MM.1S (cell line): ENCODE measurements at regions not wholly inside any gene's neighbourhood (a gene's known extent, or its start where the extent isn't known, plus 50 kb on each side); places are given as distances from the start of the nearest gene placed in this dataset.

Experiments used
- DNase-seq: peaks from one replicate; pipeline ENCODE4 v3.0.0-alpha.2; 2015
- H2AFZ ChIP-seq: fragments of 300-600 bp; sonication (generic); 2 replicates; pipeline ENCODE4 v1.6.0; 2016; ENCODE audit warnings: antibody characterized with exemption, low read length
- H3F3A ChIP-seq: fragments of 300-600 bp; sonication (generic); 2 replicates; pipeline ENCODE4 v1.6.1; 2016; ENCODE audit warnings: mild to moderate bottlenecking, antibody characterized with exemption, low read length, moderate library complexity, mixed read lengths; ENCODE audit not compliant: insufficient read depth
- H3K27ac ChIP-seq: fragments of 300-600 bp; sonication (generic); 2 replicates; pipeline ENCODE4 v1.5.1; 2016; ENCODE audit warnings: mild to moderate bottlenecking, low read length
- H3K27me3 ChIP-seq: fragments of 300-600 bp; sonication (generic); replicated peaks from 2 replicates; pipeline ENCODE4 v1.6.0; 2016; ENCODE audit warnings: low read length; ENCODE audit not compliant: insufficient read depth
- H3K36me3 ChIP-seq: fragments of 300-600 bp; sonication (generic); replicated peaks from 2 replicates; pipeline ENCODE4 v1.6.1; 2016; ENCODE audit warnings: mild to moderate bottlenecking, low read length, mixed read lengths; ENCODE audit not compliant: insufficient read depth
- H3K4me1 ChIP-seq: fragments of 300-600 bp; sonication (generic); 2 replicates; pipeline ENCODE4 v1.6.1; 2016; ENCODE audit warnings: low read length, mixed read lengths
- H3K4me2 ChIP-seq: fragments of 300-600 bp; sonication (generic); 2 replicates; pipeline ENCODE4 v1.6.0; 2016; ENCODE audit warnings: low read depth, low read length
- H3K4me3 ChIP-seq: fragments of 300-600 bp; sonication (generic); 2 replicates; pipeline ENCODE4 v1.5.1; 2016; ENCODE audit warnings: low read length, mixed read lengths
- H3K79me2 ChIP-seq: fragments of 300-600 bp; sonication (generic); 2 replicates; pipeline ENCODE4 v1.6.1; 2016; ENCODE audit warnings: mixed run types, low read length, mixed read lengths
- H3K9ac ChIP-seq: fragments of 300-600 bp; sonication (generic); 2 replicates; pipeline ENCODE4 v1.6.1; 2016; ENCODE audit warnings: low read length, mixed read lengths
- H3K9me2 ChIP-seq: fragments of 300-600 bp; sonication (generic); replicated peaks from 2 replicates; pipeline ENCODE4 v1.6.1; 2016; ENCODE audit warnings: mild to moderate bottlenecking, low read length, mixed read lengths; ENCODE audit not compliant: insufficient read depth
- H3K9me3 ChIP-seq: fragments of 300-600 bp; sonication (generic); replicated peaks from 2 replicates; pipeline ENCODE4 v1.6.1; 2016; ENCODE audit warnings: mild to moderate bottlenecking, low read length, mixed read lengths; ENCODE audit not compliant: insufficient read depth
- H4K20me1 ChIP-seq: fragments of 300-600 bp; sonication (generic); 2 replicates; pipeline ENCODE4 v1.6.1; 2016; ENCODE audit warnings: mild to moderate bottlenecking, low read length, moderate library complexity, mixed read lengths; ENCODE audit not compliant: insufficient read depth
- CTCF ChIP-seq: fragments of 300-600 bp; sonication (generic); IDR thresholded peaks from 2 replicates; pipeline ENCODE4 v1.5.1; 2016; ENCODE audit warnings: antibody characterized with exemption, low read length, mixed read lengths
- EZH2 ChIP-seq: fragments of 300-600 bp; sonication (generic); optimal IDR thresholded peaks from 2 replicates; pipeline ENCODE3; 2017; ENCODE audit warnings: low read depth, mild to moderate bottlenecking, antibody characterized with exemption, low read length, mixed read lengths
- EZH2phosphoT487 ChIP-seq: fragments of 300-600 bp; sonication (generic); IDR thresholded peaks from 2 replicates; pipeline ENCODE4 v1.6.1; 2018; ENCODE audit warnings: antibody characterized with exemption, low read length

GRCh38 chr2:146450131-146450530 is 1394.7 kb upstream of the ACVR2A start:
- Histone ChIP-seq H3K4me3 (no peak overlapping the region), H3K4me1 (no peaks in the 10 kb centered on the region), H3K4me2 (no peak overlapping the region), H3K27me3 (no peaks in the 10 kb centered on the region), H3F3A (no peaks in the 10 kb centered on the region), H3K9ac (no peak overlapping the region), H3K79me2 (no peaks in the 10 kb centered on the region), H3K9me3 (no peaks in the 10 kb centered on the region), H3K9me2 (no peaks in the 10 kb centered on the region), H2AFZ (no peak overlapping the region), H4K20me1 (no peaks in the 10 kb centered on the region), H3K36me3 (no peaks in the 10 kb centered on the region), H3K27ac (no peak overlapping the region)
- DNase-seq: no peak
- TF ChIP-seq EZH2phosphoT487 (no peak), CTCF (no peak), EZH2 (no peak)

- Histone ChIP-seq H3K4me1 (no peaks in the 10 kb centered on the region), H4K20me1 (no peaks in the 10 kb centered on the region), H2AFZ (no peak overlapping the region), H3K9me2 (no peaks in the 10 kb centered on the region), H3K9me3 (no peaks in the 10 kb centered on the region), H3F3A (no peaks in the 10 kb centered on the region), H3K27me3 (no peaks in the 10 kb centered on the region), H3K4me2 (no peak overlapping the region), H3K27ac (no peak overlapping the region), H3K36me3 (no peaks in the 10 kb centered on the region), H3K9ac (no peak overlapping the region), H3K4me3 (no peak overlapping the region), H3K79me2 (no peaks in the 10 kb centered on the region)
- no peak for TF ChIP-seq CTCF
- DNase-seq: no peak
Observed at GRCh38 chr2:146444987-146445386, 1399.8 kb upstream of the ACVR2A start.

GRCh38 chr2:146444085-146444484 is 1400.7 kb upstream of the ACVR2A start:
- TF ChIP-seq EZH2phosphoT487: no peak
- TF ChIP-seq EZH2: no peak
- no peak for TF ChIP-seq CTCF
- Histone ChIP-seq H2AFZ (no peak overlapping the region), H3K9me3 (no peaks in the 10 kb centered on the region), H3K4me3 (no peak overlapping the region), H3K4me2 (no peak overlapping the region), H3K36me3 (no peaks in the 10 kb centered on the region), H3K27me3 (no peaks in the 10 kb centered on the region), H3K9ac (no peak overlapping the region), H3K27ac (no peak overlapping the region), H3K4me1 (no peaks in the 10 kb centered on the region), H3K9me2 (no peaks in the 10 kb centered on the region), H4K20me1 (no peaks in the 10 kb centered on the region), H3F3A (no peaks in the 10 kb centered on the region), H3K79me2 (no peaks in the 10 kb centered on the region)
- no peak for DNase-seq

GRCh38 chr2:146438246-146438645 is 1406.6 kb upstream of the ACVR2A start:
- H3K9ac ChIP-seq: no peak overlapping the region

More at GRCh38 chr2:146438246-146438645, 1406.6 kb upstream of the ACVR2A start:
- no peak overlapping the region for H2AFZ ChIP-seq
- no peaks in the 10 kb centered on the region for H3K9me2 ChIP-seq
- H4K20me1 ChIP-seq: no peaks in the 10 kb centered on the region
- no peak for DNase-seq
- no peaks in the 10 kb centered on the region for H3K4me1 ChIP-seq
- H3K4me2 ChIP-seq: no peak overlapping the region
- no peak overlapping the region for H3K27ac ChIP-seq
- H3K9me3 ChIP-seq: no peaks in the 10 kb centered on the region
- no peaks in the 10 kb centered on the region for H3K36me3 ChIP-seq
- H3K79me2 ChIP-seq: no peaks in the 10 kb centered on the region
- H3K27me3 ChIP-seq: no peaks in the 10 kb centered on the region
- H3K4me3 ChIP-seq: no peak overlapping the region
- no peaks in the 10 kb centered on the region for H3F3A ChIP-seq
- TF ChIP-seq CTCF (no peak), EZH2 (no peak), EZH2phosphoT487 (no peak)
